ENCODE measurements at regions not wholly inside any gene's neighbourhood (a gene's known extent, or its start where the extent isn't known, plus 50 kb on each side); places are given as distances from the start of the nearest gene placed in this dataset.
"Not testable (repeated sequence)": the region's sequence is repeated elsewhere in the genome, so short reads cannot be mapped to it uniquely, and the experiment has no call there.

DNA sequence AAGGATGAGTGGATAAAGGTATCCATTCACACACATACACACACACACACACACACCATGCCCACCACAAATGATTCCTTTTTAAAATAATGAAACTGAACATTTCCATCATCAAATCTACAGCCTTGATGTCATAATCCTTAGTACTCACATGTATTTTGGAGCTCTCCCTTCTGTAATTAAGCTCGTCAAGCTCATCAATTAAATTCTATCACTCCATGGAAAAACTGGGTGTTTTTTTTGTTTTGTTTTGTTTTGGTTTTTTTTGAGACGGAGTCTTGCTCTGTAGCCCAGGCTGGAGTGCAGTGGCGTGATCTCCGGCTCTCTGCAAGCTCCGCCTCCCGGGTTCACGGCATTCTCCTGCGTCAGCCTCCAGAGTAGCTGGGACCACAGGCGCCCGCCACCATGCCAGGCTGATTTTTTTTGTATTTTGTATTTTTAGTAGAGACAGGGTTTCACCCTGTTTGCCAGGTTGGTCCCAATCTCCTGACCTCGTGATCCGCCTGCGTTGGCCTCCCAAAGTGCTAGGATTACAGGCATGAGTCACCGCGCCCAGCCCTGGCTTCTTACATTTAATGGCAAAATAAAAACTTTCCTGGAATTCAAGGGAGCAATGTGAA lies 78.6 kb upstream of the RGPD4 start:
- no peak for DNase-seq (ENCODE audit: low read depth in 2 of 2)

DNA sequence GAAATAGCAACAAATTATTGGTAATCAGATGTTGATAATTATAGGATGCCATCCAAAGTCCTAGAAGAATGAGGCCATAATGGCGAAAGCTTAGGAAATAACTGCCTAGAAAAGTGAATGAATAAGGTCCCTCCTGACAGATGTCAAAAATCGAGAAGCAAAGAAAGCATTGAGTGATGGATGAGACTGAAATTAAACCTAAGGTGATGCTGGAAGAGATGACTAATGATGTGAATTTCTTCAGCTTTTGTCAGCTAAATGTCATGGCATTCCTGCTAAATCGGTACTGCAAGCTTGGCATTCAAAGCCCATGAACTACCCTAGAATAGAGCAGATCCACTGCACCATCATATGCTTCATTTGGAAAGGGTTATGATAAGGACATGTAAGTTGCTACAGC lies 74.8 kb upstream of the RGPD4 start:
- no peak for DNase-seq (ENCODE audit: low read depth in 2 of 2)

DNA sequence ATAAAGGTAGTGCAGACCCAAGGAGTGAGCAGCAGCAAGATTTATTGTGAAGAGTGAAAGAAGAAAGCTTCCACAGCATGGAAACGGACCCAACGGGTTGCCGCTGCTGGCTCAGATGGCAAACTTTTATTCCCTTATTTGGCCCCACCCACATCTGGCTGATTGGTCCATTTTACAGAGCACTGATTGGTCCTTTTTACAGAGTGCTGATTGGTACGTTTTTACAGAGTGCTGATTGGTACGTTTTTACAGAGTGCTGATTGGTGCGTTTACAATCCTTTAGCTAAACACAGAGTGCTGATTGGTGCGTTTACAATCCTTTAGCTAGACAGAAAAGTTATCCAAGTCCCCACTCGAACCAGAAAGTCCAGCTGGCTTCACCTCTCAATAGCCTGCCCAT lies 72.9 kb upstream of the RGPD4 start:
- DNase-seq (ENCODE audit: low read depth in 2 of 2) = not testable (repeated sequence)

DNA sequence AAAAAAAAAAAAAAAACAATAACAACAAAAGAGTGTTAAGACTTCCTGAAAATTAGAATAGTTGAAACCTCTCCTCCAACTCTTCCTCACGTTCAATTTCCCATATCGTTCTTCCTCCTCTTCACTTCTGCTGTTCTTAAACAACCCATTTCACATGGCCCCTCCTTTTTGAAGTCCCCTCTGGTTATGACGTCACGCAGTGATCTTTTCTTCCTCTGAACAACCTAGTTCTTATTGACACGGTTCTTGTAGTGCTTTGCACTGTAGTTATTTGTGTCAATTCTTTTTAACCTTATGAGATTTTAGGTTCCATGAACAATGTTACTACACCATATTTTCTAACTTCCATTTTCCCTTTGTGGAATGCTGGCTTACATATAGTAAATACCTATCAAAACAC lies 69.5 kb upstream of the RGPD4 start:
- DNase-seq (ENCODE audit: low read depth in 2 of 2) = no peak

GRCh38 chr2:107760620-107761364 lies 65.9 kb upstream of the RGPD4 start:
- no peak for DNase-seq (ENCODE audit: low read depth in 2 of 2)

GRCh38 chr2:107772353-107772752 lies 54.3 kb upstream of the RGPD4 start:
- no peak for DNase-seq (ENCODE audit: low read depth in 2 of 2)

GRCh38 chr2:107775211-107775610 lies 51.5 kb upstream of the RGPD4 start:
- DNase-seq (ENCODE audit: low read depth in 2 of 2) = no peak

DNA sequence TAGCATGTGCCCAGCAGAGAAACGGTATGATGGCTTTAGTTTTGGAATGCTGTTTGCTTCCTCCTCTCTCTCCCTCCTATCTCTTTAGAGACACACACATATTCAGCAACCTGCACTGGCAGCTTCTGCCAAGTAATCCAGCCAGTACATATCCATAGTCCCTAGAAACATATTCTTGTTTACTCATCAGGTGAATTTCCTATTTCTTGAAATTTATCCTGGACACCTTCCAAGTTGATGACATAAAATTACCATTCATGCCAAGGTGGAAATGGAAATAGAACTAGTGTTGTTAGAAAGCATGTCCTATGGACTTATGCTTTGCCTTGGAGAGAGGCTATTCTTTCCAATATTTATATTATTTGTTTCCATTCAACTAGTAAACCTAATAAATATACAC lies 50.9 kb upstream of the RGPD4 start:
- no peak for DNase-seq (ENCODE audit: low read depth in 2 of 2)

DNA sequence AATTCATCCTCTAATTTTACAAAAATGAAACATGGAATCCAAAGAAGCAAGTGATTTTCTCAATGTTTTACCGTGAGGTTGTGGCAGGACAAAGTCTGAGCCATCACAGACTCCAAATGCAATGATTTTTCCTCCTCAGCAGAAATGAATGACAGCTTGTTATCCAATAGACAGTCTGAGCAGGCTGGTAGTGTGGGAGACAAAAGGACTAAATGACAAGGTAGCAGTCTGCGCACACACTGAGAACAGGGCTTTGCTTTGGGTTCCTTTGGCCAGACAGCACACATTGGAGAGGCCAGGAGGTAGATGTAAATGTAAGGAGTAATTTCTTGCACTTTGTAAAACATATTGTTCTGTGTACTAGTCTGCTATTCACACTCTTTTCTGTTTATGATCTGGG lies 50.3 kb upstream of the RGPD4 start:
- no peak for DNase-seq (ENCODE audit: low read depth in 2 of 2)

Data from stimulated activated CD4-positive, alpha-beta T cell treated with anti-CD3 and anti-CD28 coated beads, Interleukin-4, amount 100 ng/mL, for 48 hours (primary cell).